CD4-positive, CD25-positive, alpha-beta regulatory T cell (primary cell): ENCODE measurements at regions not wholly inside any gene's neighbourhood (a gene's known extent, or its start where the extent isn't known, plus 50 kb on each side); places are given as distances from the start of the nearest gene placed in this dataset.

Experiments used
- ATAC-seq, 2 donors: fragments of 150-1000 bp; cut with Tn5 transposase; one replicate each; pipeline ENCODE4 v1.10.0; 2021; ENCODE audit warnings: low read depth in 2 of 2, moderate number of reproducible peaks in 2 of 2, moderate library complexity in 1 of 2
- DNase-seq, 3 donors: peaks; one replicate each; pipeline versions ENCODE4 v3.0.0 to v3.0.0-alpha.2; 2012 to 2022; ENCODE audit warnings: mixed read lengths in 1 of 3
- H3K27ac ChIP-seq: one replicate; pipeline ENCODE4 v1.7.0; 2013; ENCODE audit warnings: mild to moderate bottlenecking, low read length; ENCODE audit not compliant: insufficient read depth, poor library complexity, severe bottlenecking
- H3K27me3 ChIP-seq: one replicate; pipeline ENCODE4 v1.7.0; 2013; ENCODE audit warnings: low read length; ENCODE audit not compliant: control insufficient read depth, insufficient read depth
- H3K36me3 ChIP-seq: one replicate; pipeline ENCODE4 v1.7.0; 2013; ENCODE audit warnings: mild to moderate bottlenecking, low read length, moderate library complexity; ENCODE audit not compliant: control insufficient read depth, insufficient read depth
- H3K4me1 ChIP-seq: 2 replicates; pipeline ENCODE4 v1.7.0; 2013; ENCODE audit warnings: mild to moderate bottlenecking, low read length; ENCODE audit not compliant: insufficient read depth, control insufficient read depth, poor library complexity, severe bottlenecking
- H3K4me3 ChIP-seq: one replicate; pipeline ENCODE4 v1.7.0; 2013; ENCODE audit warnings: low read depth, mild to moderate bottlenecking, low read length, moderate library complexity
- H3K9me3 ChIP-seq, 2 experiments: 1 replicate in 1 of 2; 2 replicates in 1 of 2; pipeline ENCODE4 v1.7.0; 2013; ENCODE audit warnings: low read length in 2 of 2, mild to moderate bottlenecking in 1 of 2, moderate library complexity in 1 of 2; ENCODE audit not compliant: control insufficient read depth in 2 of 2
- H3K27ac Mint-ChIP-seq, 3 donors: one replicate each; pipeline ENCODE4 v1.8.0; 2020 to 2022; ENCODE audit warnings: mild to moderate bottlenecking in 3 of 3, mixed read lengths in 3 of 3, moderate library complexity in 2 of 3
- H3K27me3 Mint-ChIP-seq: one replicate; pipeline ENCODE4 v1.8.0; 2022; ENCODE audit warnings: mild to moderate bottlenecking, mixed read lengths
- H3K36me3 Mint-ChIP-seq: one replicate; pipeline ENCODE4 v1.8.0; 2020; ENCODE audit warnings: mixed read lengths
- H3K4me1 Mint-ChIP-seq, 4 donors: one replicate each; pipeline ENCODE4 v1.8.0; 2020 to 2022; ENCODE audit warnings: mixed read lengths in 4 of 4, mild to moderate bottlenecking in 1 of 4
- H3K4me3 Mint-ChIP-seq, 4 donors: one replicate each; pipeline ENCODE4 v1.8.0; 2020 to 2022; ENCODE audit warnings: mild to moderate bottlenecking in 4 of 4, mixed read lengths in 4 of 4, moderate library complexity in 3 of 4
- H3K9me3 Mint-ChIP-seq, 7 donors: one replicate each; pipeline ENCODE4 v1.8.0; 2020 to 2022; ENCODE audit warnings: mixed read lengths in 7 of 7, mild to moderate bottlenecking in 3 of 7, moderate library complexity in 2 of 7

GRCh38 chr2:144694456-144694855 lies 174.5 kb upstream of the ZEB2 start:
- H3K36me3 Mint-ChIP-seq = no peaks in the 10 kb centered on the region
- H3K27ac ChIP-seq = no peak overlapping the region
- no peak overlapping the region for H3K4me3 Mint-ChIP-seq
- H3K4me3 ChIP-seq = no peak overlapping the region
- H3K4me1 Mint-ChIP-seq = no peaks in the 10 kb centered on the region
- DNase-seq (no peak), ATAC-seq (no peak)
- H3K36me3 ChIP-seq = no peaks in the 10 kb centered on the region
- H3K27ac Mint-ChIP-seq = no peak overlapping the region
- H3K9me3 ChIP-seq = no peaks in the 10 kb centered on the region
- no peaks in the 10 kb centered on the region for H3K4me1 ChIP-seq
- no peaks in the 10 kb centered on the region for H3K27me3 ChIP-seq
- peaks cover 0 to 4% (median 2%) of the 10 kb centered on the region in 7 donors for H3K9me3 Mint-ChIP-seq
- H3K27me3 Mint-ChIP-seq = peaks cover 9% of the 10 kb centered on the region

- Mint-ChIP-seq H3K27ac (no peak overlapping the region), H3K4me1 (no peaks in the 10 kb centered on the region), H3K36me3 (no peaks in the 10 kb centered on the region), H3K9me3 (peaks cover 0 to 4% (median 2%) of the 10 kb centered on the region in 7 donors), H3K27me3 (peaks cover 6% of the 10 kb centered on the region), H3K4me3 (no peak overlapping the region)
- DNase-seq (no peak), ATAC-seq (no peak)
- Histone ChIP-seq H3K36me3 (no peaks in the 10 kb centered on the region), H3K9me3 (no peaks in the 10 kb centered on the region), H3K4me3 (no peak overlapping the region), H3K27me3 (no peaks in the 10 kb centered on the region), H3K4me1 (no peaks in the 10 kb centered on the region), H3K27ac (no peak overlapping the region)
These were observed 173.3 kb upstream of the ZEB2 start for GRCh38 chr2:144693179-144693578.

GRCh38 chr2:144692661-144693060 lies 172.7 kb upstream of the ZEB2 start:
- no peaks in the 10 kb centered on the region for H3K9me3 ChIP-seq
- H3K4me3 Mint-ChIP-seq = peak overlapping the region in 1 of 4 donors; percentile 43
- ATAC-seq = no peak
- H3K36me3 Mint-ChIP-seq = no peaks in the 10 kb centered on the region
- H3K27ac Mint-ChIP-seq = no peak overlapping the region
- no peaks in the 10 kb centered on the region for H3K4me1 ChIP-seq
- H3K4me1 Mint-ChIP-seq = no peaks in the 10 kb centered on the region
- DNase-seq = no peak
- peaks cover 0 to 4% (median 2%) of the 10 kb centered on the region in 7 donors for H3K9me3 Mint-ChIP-seq
- no peak overlapping the region for H3K27ac ChIP-seq
- no peaks in the 10 kb centered on the region for H3K36me3 ChIP-seq
- peaks cover 6% of the 10 kb centered on the region for H3K27me3 Mint-ChIP-seq
- no peaks in the 10 kb centered on the region for H3K27me3 ChIP-seq
- no peak overlapping the region for H3K4me3 ChIP-seq

DNA sequence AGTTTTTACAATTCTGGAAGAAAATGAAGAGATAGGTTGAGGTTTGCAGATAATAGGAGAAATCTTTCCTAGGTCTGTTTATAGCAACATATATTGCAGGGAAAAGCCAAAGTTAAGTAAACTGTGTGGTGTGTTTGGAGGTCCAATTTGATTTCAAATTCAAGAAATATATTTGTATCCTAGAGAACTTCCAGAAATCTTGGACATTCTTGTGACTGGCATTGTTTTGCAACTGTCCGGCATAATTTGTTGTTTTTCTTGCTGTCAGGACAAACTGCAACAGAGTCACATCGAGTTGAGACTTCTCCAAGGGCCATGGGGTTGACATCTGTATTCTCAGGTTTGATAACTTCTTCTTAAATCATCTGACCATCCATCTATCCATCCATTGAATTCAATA lies 170.9 kb upstream of the ZEB2 start:
- H3K4me1 Mint-ChIP-seq = no peaks in the 10 kb centered on the region
- no peaks in the 10 kb centered on the region for H3K9me3 ChIP-seq
- no peaks in the 10 kb centered on the region for H3K27me3 ChIP-seq
- no peak overlapping the region for H3K27ac Mint-ChIP-seq
- no peaks in the 10 kb centered on the region for H3K36me3 ChIP-seq
- no peaks in the 10 kb centered on the region for H3K36me3 Mint-ChIP-seq
- no peaks in the 10 kb centered on the region for H3K4me1 ChIP-seq
- ATAC-seq (no peak), DNase-seq (no peak)
- H3K9me3 Mint-ChIP-seq = peaks cover 0 to 3% (median 0%) of the 10 kb centered on the region in 7 donors
- peaks cover 6% of the 10 kb centered on the region for H3K27me3 Mint-ChIP-seq
- H3K4me3 Mint-ChIP-seq = no peak overlapping the region
- no peak overlapping the region for H3K4me3 ChIP-seq
- no peak overlapping the region for H3K27ac ChIP-seq

GRCh38 chr2:144686518-144687215 lies 166.7 kb upstream of the ZEB2 start:
- H3K4me1 Mint-ChIP-seq = no peaks in the 10 kb centered on the region
- ATAC-seq (no peak), DNase-seq (no peak)
- no peak overlapping the region for H3K4me3 Mint-ChIP-seq
- no peaks in the 10 kb centered on the region for H3K36me3 Mint-ChIP-seq
- no peaks in the 10 kb centered on the region for H3K9me3 ChIP-seq
- no peak overlapping the region for H3K4me3 ChIP-seq
- peaks cover 0 to 3% (median 0%) of the 10 kb centered on the region in 7 donors for H3K9me3 Mint-ChIP-seq
- no peak overlapping the region for H3K27ac Mint-ChIP-seq
- no peak overlapping the region for H3K27ac ChIP-seq
- no peaks in the 10 kb centered on the region for H3K36me3 ChIP-seq
- H3K27me3 Mint-ChIP-seq = peaks cover 8% of the 10 kb centered on the region
- H3K27me3 ChIP-seq = no peaks in the 10 kb centered on the region
- no peaks in the 10 kb centered on the region for H3K4me1 ChIP-seq

DNA sequence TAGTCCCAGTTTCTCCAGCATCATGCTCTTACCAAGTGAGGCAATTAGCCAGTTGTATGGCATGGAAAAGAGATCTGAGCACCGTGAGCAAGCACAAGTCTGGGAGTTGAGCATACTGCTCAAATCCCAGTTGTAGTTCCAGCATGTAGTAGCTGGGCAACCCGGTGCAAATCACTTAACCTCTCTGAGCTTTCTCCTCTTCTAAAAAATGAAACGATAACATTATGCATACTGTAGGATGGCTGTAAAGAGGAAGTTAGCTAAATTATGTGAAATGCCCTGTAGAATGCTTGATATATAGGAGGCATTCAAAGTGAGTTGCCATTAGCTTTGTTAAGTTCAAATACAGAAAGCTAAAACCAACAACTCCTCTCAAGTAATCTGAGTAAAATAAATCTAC lies 164.0 kb upstream of the ZEB2 start:
- Histone ChIP-seq H3K36me3 (no peaks in the 10 kb centered on the region), H3K27me3 (no peaks in the 10 kb centered on the region), H3K27ac (no peak overlapping the region), H3K9me3 (no peaks in the 10 kb centered on the region), H3K4me1 (no peaks in the 10 kb centered on the region), H3K4me3 (no peak overlapping the region)
- Mint-ChIP-seq H3K4me3 (no peak overlapping the region), H3K36me3 (no peaks in the 10 kb centered on the region), H3K9me3 (peaks cover 0 to 3% (median 0%) of the 10 kb centered on the region in 7 donors), H3K4me1 (no peaks in the 10 kb centered on the region), H3K27me3 (peaks cover 8% of the 10 kb centered on the region), H3K27ac (no peak overlapping the region)
- DNase-seq = no peak
- ATAC-seq = no peak

DNA sequence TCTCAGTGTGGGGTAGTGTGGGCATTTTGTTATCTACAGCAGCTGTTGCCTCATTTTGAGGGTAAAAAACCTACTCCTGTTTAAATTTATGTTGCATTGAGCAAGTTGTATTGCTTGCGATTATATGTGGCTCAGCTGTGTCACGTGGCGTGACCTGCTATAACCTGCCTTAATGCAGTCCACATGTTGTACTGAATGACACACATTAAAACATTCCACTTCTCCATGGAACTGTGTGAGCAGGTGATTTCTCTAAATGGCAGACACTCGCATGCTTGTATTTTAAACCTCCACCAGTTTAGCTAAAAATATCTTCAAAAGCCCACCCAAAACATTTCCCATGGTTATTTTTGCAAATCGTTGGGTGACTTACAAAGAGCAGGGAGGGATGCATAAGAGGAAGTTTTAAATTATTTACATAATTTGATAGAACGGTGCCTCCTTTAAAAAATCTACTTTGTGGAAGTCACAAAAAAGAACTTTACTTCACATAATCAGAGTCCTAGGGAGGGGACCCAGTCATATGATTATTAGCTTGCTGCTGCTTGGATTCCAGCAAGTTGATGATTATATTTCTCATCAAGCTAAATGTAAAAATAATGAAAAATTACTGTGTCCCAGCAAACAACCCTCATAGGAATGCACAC lies 163.3 kb upstream of the ZEB2 start:
- Mint-ChIP-seq H3K27me3 (peaks cover 8% of the 10 kb centered on the region), H3K9me3 (peaks cover 0 to 3% (median 0%) of the 10 kb centered on the region in 7 donors), H3K4me3 (no peak overlapping the region), H3K36me3 (no peaks in the 10 kb centered on the region), H3K27ac (no peak overlapping the region), H3K4me1 (no peaks in the 10 kb centered on the region)
- no peaks in the 10 kb centered on the region for H3K36me3 ChIP-seq
- H3K9me3 ChIP-seq = no peaks in the 10 kb centered on the region
- DNase-seq (no peak), ATAC-seq (no peak)
- H3K4me1 ChIP-seq = no peaks in the 10 kb centered on the region
- H3K4me3 ChIP-seq = no peak overlapping the region
- H3K27ac ChIP-seq = no peak overlapping the region
- no peaks in the 10 kb centered on the region for H3K27me3 ChIP-seq

GRCh38 chr2:144682248-144682647 lies 162.3 kb upstream of the ZEB2 start:
- Mint-ChIP-seq H3K27me3 (peaks cover 8% of the 10 kb centered on the region), H3K27ac (no peak overlapping the region), H3K36me3 (no peaks in the 10 kb centered on the region), H3K4me1 (no peaks in the 10 kb centered on the region), H3K4me3 (no peak overlapping the region), H3K9me3 (peaks cover 0 to 3% (median 0%) of the 10 kb centered on the region in 7 donors)
- ATAC-seq = no peak
- H3K4me3 ChIP-seq = no peak overlapping the region
- H3K9me3 ChIP-seq = no peaks in the 10 kb centered on the region
- no peaks in the 10 kb centered on the region for H3K36me3 ChIP-seq
- no peak for DNase-seq
- H3K27ac ChIP-seq = no peak overlapping the region
- H3K27me3 ChIP-seq = no peaks in the 10 kb centered on the region
- H3K4me1 ChIP-seq = no peaks in the 10 kb centered on the region
